GF-D8 (cell line): ENCODE measurements at regions not wholly inside any gene's neighbourhood (a gene's known extent, or its start where the extent isn't known, plus 50 kb on each side); places are given as distances from the start of the nearest gene placed in this dataset.

Experiments
- DNase-seq: peaks from one replicate; lab custom pipeline; 2025; lab: John Stamatoyannopoulos, UW

GRCh38 chr5:26669523-26669922 is 368.9 kb downstream of the CDH9 start:
- DNase-seq: no peak

DNA sequence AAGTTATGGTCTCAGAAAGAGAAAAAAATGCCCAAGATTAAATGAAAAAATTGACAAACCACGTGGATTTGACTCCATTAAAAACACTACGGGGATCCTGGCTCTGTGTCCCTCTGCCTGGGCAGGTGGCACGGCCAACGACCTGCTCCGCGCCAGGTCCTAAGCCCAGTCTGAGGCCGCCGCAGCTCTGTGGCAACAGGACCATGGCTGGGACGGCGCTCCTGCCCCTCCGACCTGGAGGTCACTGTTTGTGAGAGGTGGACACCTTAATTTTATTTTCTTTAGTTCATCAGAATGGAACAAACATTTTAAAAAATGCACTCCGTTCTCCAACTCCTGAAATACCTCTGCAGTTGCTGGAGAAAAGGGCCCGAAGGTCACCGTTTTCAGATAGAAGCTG is 369.4 kb downstream of the CDH9 start:
- no peak for DNase-seq

DNA sequence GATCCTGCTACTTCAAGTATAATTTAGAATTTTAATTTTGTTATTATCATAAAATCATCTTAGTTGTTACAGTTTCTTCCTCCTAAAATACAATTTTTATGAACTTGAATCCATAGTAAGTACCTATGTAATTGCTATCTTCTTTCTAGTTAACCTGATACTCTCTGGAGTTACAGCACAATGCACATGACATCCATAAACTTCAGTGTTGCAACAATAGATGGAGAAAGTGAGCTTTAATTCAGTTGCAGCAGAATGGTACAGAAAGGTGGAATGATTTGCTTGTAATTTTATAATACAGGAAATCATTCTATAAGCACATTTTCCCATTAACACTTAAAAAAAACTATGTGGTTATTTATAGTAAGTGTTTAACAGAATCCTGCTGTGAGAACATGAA is 372.0 kb downstream of the CDH9 start:
- no peak for DNase-seq

DNA sequence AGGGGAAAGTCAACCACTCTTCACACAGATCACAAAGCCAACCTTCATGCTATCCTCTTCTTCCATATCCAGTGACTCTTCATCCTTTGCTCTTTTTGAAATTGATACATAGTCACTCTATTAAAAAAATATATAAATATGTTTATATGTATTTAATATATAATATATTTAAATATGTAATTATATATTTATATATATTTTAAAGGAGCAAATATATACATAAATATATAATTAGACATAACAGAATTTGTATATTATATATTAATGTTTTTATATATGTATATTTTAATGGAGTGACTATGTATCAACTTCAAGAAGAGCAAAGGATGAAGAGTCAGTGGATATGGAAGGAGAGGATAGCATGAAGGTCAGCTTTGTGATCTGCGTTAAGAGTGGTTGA is 374.9 kb downstream of the CDH9 start:
- DNase-seq: no peak

- no peak for DNase-seq
Observed at GRCh38 chr5:26662806-26663360, 375.5 kb downstream of the CDH9 start.

GRCh38 chr5:26660116-26660515 is 378.3 kb downstream of the CDH9 start:
- DNase-seq: no peak

GRCh38 chr5:26649000-26649399 is 389.4 kb downstream of the CDH9 start:
- no peak for DNase-seq

DNA sequence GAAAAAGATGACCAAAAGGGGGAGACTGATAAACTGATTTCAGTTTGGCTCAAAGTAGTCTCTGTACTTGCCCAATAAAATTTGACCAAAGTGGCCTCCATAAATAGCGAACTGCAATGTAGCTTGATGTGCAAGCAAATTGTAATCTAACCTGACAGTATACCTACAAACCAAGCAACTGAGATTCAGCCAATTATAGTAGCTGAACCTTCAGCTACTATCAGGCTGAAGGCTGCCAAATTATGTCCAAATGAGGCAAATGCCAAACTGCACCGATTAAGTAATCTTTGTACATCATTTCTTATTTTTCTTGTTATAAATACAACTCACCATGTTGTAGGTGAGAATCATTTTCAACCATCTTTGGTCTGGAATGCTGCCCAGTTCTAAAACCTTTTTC is 390.6 kb downstream of the CDH9 start:
- DNase-seq: no peak

DNA sequence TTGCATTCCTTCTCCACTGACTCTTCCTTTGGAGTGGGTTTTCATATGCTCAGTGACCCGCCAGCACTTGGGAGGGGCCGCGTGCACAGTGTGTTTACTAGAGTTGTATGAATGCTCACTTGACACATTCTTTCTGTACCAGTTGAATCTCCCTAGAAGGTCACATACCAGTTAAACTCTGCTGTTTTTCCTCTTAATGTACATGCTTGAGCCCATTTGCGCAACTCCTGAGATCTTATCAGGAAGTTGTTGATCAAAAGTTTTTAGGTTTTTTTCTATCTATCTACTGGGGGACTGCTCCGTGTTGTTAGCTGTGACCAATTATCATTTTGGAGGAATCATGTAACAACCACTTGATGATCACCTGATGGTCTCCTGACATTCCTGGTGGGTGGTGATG is 392.7 kb downstream of the CDH9 start:
- no peak for DNase-seq

GRCh38 chr5:26641492-26641891 is 396.9 kb downstream of the CDH9 start:
- DNase-seq: no peak

DNA sequence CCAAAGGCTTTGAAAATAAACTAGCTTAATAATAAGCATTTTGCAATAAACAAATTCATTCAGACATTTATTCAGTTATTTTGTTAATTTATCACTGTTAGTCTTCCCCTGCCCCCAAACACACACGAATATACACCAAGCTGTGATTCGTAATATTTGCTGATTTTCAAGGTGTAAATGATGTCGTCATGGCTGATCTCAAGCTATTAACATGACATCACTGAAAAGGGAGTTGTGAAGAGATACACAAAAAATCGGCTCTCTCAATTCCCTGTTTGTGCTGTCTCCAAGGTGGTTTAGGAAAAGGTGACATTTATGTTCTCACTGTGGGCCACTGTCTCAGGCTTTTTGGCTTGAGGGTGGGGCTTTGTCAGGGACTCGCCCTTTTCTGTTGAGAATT is 413.3 kb downstream of the CDH9 start:
- DNase-seq: no peak

- no peak for DNase-seq
Observed at GRCh38 chr5:26622947-26623346, 415.4 kb downstream of the CDH9 start.

DNA sequence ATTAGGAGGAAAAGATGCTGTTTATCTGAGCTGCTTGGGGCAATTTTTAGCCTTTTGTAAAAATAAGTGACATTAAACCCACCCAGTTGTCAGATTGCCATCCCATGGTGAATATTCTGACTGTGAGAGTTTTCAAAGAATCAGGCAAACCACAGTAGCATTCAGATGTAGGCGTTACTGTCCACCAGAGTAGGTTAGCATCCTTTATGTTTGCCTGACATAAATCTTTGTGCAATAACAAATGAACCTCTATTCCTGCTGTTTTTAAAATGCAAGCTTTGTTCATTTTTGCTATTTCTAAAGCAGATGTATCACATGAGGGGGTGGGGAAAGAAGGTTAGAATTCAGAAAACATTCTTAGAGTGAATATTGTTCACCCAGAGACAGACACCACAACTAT is 427.8 kb downstream of the CDH9 start:
- no peak for DNase-seq

DNA sequence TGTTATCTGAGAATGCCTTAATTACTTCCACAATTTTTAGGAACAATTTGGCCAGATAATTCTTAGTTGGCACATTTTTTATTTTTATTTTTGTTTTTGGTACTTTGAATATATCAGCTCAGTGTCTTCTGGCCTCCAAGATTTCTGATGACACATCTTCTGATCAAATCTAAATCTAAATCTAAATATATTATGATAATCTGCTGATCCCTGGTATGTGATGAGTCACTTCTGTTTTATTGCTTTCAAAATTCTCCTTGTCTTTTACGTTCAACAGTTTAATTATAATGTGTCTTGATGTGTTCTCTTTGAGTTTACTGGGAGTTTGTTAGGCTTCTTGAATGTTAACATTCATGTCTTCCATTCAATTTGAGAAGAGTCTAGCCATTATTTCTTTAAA is 436.8 kb downstream of the CDH9 start:
- no peak for DNase-seq

DNA sequence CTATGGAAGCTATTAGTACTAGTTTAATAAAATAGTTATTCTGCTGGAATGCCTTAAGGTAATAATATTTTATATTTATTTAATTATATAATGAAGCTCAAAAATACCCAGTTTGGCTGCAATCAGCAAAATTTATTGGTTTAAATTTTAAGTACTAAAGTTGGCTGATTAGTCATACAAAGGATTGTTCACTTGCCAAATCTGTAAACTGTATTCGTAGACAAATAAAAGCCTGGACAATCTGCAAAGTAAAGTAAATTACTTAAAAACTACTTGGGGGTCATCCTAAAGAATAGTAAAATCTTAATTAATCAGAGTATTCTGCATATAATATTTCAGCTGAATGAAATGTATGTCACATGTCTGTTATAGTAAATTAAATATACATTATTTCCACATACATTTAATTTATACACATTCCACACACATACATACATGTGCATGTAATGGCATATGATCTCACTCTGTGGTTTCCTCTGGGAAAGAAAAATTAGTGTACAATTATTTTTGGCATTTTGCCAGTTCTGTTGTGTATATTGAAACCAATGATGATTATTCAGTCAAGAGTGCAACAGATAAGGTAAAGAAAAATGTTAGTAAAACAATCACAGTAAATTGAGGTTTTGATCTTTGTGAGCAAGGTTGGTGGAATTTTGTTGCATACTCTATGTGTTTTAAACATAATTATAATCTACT is 455.9 kb downstream of the CDH9 start:
- DNase-seq: no peak

GRCh38 chr5:26579712-26580111 is 458.7 kb downstream of the CDH9 start:
- DNase-seq: no peak

DNA sequence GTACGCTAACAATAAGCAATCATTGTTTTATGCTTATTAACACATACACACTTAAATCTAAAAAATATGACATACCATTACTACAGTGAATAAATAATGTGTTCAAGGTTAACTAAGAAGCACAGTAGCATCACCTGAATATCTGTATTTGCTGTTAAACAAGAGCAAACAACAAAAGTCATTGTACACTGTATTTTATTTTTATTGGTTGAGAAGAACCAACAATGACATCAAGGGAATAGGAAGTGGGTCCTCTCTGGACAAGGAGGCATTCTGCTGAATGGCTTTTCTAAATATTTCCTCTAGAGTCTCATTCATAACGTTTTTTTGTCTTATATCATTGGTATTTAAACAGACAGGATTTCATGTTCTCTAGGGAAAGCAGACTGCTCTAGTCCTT is 460.4 kb downstream of the CDH9 start:
- DNase-seq: no peak

GRCh38 chr5:26572480-26572879 is 465.9 kb downstream of the CDH9 start:
- no peak for DNase-seq

- DNase-seq: no peak
Observed at GRCh38 chr5:26569929-26570258, 468.5 kb downstream of the CDH9 start.

DNA sequence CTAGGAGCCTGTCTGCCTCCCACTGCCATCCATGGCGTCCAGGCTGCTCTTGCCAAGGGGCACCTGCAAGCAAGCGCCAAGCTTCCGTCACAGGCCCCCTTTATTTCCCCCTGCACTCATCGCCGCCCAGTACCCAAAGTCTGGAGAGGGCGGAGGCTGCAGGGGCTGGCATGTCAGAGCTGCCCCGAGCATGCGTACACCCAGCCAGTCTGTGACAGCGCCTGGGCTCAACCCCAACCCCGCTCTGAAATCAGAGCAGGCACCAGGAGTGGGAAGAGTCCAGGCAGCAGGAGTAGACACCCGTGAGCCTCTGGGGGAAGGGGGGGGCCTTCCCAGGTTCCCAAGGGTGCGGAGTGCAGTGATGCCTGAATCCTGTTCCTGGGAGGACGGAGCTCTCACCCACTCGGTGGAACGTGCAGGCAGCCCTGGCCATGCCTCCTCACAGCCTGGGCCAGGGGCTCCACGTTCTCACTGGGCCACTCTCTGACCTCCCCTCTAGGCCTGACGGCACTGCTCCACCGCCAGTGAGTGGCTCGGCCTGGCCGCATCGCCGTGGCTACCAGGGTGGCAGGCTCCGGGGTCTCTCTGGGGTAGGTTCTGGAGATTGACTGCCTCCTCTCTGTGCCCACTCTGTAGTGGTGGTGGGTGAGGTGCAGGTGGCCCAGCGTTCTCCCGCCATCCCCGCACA is 469.0 kb downstream of the CDH9 start:
- no peak for DNase-seq

GRCh38 chr5:26568316-26568715 is 470.1 kb downstream of the CDH9 start:
- DNase-seq: no peak

GRCh38 chr5:26563979-26564378 is 474.4 kb downstream of the CDH9 start:
- DNase-seq: no peak

DNA sequence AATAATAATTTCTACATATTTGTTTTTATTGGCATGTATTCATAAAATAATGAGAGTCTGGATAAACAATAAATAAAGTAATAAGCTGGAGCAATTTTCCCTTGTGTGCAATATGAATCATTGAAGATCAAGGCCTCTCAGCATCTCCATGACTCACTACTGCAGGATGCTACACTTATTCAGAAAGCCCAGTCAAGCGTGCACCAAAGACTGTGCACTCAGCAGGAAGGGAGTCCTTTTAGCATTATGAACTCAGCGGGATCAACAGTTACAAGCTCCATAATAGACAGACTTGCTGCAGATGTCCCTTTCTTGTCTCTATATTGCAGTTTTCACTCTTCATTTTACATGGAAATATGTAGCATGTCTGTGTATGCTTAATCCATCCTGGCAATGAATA is 485.3 kb downstream of the CDH9 start:
- no peak for DNase-seq

DNA sequence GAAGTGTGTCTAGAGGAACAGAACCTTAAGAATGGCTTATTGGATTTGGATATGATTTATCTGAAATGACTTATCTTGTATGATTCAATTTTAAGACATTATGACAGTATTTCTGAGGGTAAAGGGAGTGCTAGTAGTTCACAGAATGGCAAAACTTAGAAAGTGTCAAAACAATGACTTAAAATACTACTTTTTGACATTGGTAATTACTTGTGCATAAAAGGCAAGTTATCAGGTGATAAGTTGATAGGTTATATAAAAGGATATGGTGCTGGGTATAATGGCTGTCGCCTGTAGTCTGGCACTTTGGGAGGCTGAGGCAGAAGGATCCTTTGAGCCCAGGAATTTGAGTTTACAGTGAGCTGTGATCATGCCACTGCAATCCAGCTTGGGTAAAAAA is 494.4 kb downstream of the CDH9 start:
- DNase-seq: no peak
